ENCODE measurements at regions not wholly inside any gene's neighbourhood (a gene's known extent, or its start where the extent isn't known, plus 50 kb on each side); places are given as distances from the start of the nearest gene placed in this dataset.
"Not testable (repeated sequence)": the region's sequence is repeated elsewhere in the genome, so short reads cannot be mapped to it uniquely, and the experiment has no call there.

GRCh38 chr6:76835293-76835692 is 628.0 kb downstream of the HTR1B start:
- H3K27ac ChIP-seq, result no peak overlapping the region
- WGBS, 10 experiments, result 0 to 100% (median 10%) methylated on average over 1 of the region's 1 CpG; no CpG with 5 or more reads in 2 of the 10 experiments
- ATAC-seq (replicated peaks in 6 of 8), result peak in 4 of 8 experiments; percentile 15 to 59 (median 35)
- no peaks in the 10 kb centered on the region for H3K4me1 ChIP-seq (replicated peaks in 1 of 2)
- no peak overlapping the region for H3K4me3 ChIP-seq
- in situ Hi-C loops (cut with MboI; ENCODE audit: low pct_unique_long_range_greater_than_20kb in 2 of 9, low sequenced_read_pairs in 9 of 9, unreplicated experiment in 9 of 9), result no loop called here

GRCh38 chr6:76834399-76834798 is 628.9 kb downstream of the HTR1B start:
- in situ Hi-C loops (cut with MboI; ENCODE audit: low pct_unique_long_range_greater_than_20kb in 2 of 9, low sequenced_read_pairs in 9 of 9, unreplicated experiment in 9 of 9), result no loop called here
- no peak overlapping the region for H3K4me3 ChIP-seq
- no peak overlapping the region for H3K27ac ChIP-seq
- no peak for ATAC-seq (replicated peaks in 6 of 8)
- no peaks in the 10 kb centered on the region for H3K4me1 ChIP-seq (replicated peaks in 1 of 2)

GRCh38 chr6:76831299-76831698 is 632.0 kb downstream of the HTR1B start:
- Histone ChIP-seq H3K4me1 (replicated peaks in 1 of 2) (no peaks in the 10 kb centered on the region), H3K27ac (no peak overlapping the region), H3K4me3 (no peak overlapping the region)
- ATAC-seq (replicated peaks in 6 of 8), result peak in 1 of 8 experiments; percentile 29
- 6 to 89% (median 61%) methylated on average over 2 to 3 of the region's 3 CpGs for WGBS, 10 experiments
- in situ Hi-C loops (cut with MboI; ENCODE audit: low pct_unique_long_range_greater_than_20kb in 2 of 9, low sequenced_read_pairs in 9 of 9, unreplicated experiment in 9 of 9), result no loop called here

- H3K4me3 ChIP-seq; H3K4me1 ChIP-seq (replicated peaks in 1 of 2); ATAC-seq (replicated peaks in 6 of 8); H3K27ac ChIP-seq: not testable (repeated sequence)
- in situ Hi-C loops (cut with MboI; ENCODE audit: low pct_unique_long_range_greater_than_20kb in 2 of 9, low sequenced_read_pairs in 9 of 9, unreplicated experiment in 9 of 9), result loop anchor here in 1 of 9 experiments (25.0 kb wide), 1 partner anchor 111 kb away; no protein-coding TSS in a partner anchor
- WGBS, 10 experiments, result 32 to 100% (median 63%) methylated on average over 1 to 5 of the region's 6 CpGs
Observed at GRCh38 chr6:76823578-76823977, 639.7 kb downstream of the HTR1B start.

GRCh38 chr6:76818451-76818850 is 644.8 kb downstream of the HTR1B start:
- no peak for ATAC-seq (replicated peaks in 6 of 8)
- WGBS, 10 experiments, result 60 to 90% methylated on average over 1 to 2 of the region's 4 CpGs; no CpG with 5 or more reads in 8 of the 10 experiments
- Histone ChIP-seq H3K27ac (no peak overlapping the region), H3K4me1 (replicated peaks in 1 of 2) (no peaks in the 10 kb centered on the region), H3K4me3 (no peak overlapping the region)
- in situ Hi-C loops (cut with MboI; ENCODE audit: low pct_unique_long_range_greater_than_20kb in 2 of 9, low sequenced_read_pairs in 9 of 9, unreplicated experiment in 9 of 9), result loop anchor here in 1 of 9 experiments (25.0 kb wide), 1 partner anchor 106 kb away; no protein-coding TSS in a partner anchor

- no peaks in the 10 kb centered on the region for H3K4me1 ChIP-seq (replicated peaks in 1 of 2)
- H3K27ac ChIP-seq, result no peak overlapping the region
- ATAC-seq (replicated peaks in 6 of 8), result no peak
- 0 to 100% (median 96%) methylated on average over 1 to 2 of the region's 5 CpGs; no CpG with 5 or more reads in 6 of the 10 experiments for WGBS, 10 experiments
- H3K4me3 ChIP-seq, result no peak overlapping the region
- in situ Hi-C loops (cut with MboI; ENCODE audit: low pct_unique_long_range_greater_than_20kb in 2 of 9, low sequenced_read_pairs in 9 of 9, unreplicated experiment in 9 of 9), result loop anchor here in 1 of 9 experiments (25.0 kb wide), 1 partner anchor 105 kb away; no protein-coding TSS in a partner anchor
Observed at GRCh38 chr6:76817429-76817828, 645.9 kb downstream of the HTR1B start.

GRCh38 chr6:76814496-76815458 is 648.5 kb downstream of the HTR1B start:
- in situ Hi-C loops (cut with MboI; ENCODE audit: low pct_unique_long_range_greater_than_20kb in 2 of 9, low sequenced_read_pairs in 9 of 9, unreplicated experiment in 9 of 9), result loop anchor here in 1 of 9 experiments (25.0 kb wide), 1 partner anchor 102 kb away; no protein-coding TSS in a partner anchor
- no peaks in the 10 kb centered on the region for H3K4me1 ChIP-seq (replicated peaks in 1 of 2)
- WGBS, 10 experiments, result 10 to 90% (median 81%) methylated on average over 3 to 7 of the region's 7 CpGs; no CpG with 5 or more reads in 1 of the 10 experiments
- no peak overlapping the region for H3K27ac ChIP-seq
- no peak overlapping the region for H3K4me3 ChIP-seq
- ATAC-seq (replicated peaks in 6 of 8), result no peak

GRCh38 chr6:76810286-76810685 is 653.0 kb downstream of the HTR1B start:
- H3K4me3 ChIP-seq, result no peak overlapping the region
- no peak for ATAC-seq (replicated peaks in 6 of 8)
- no peak overlapping the region for H3K27ac ChIP-seq
- 80 to 100% (median 93%) methylated on average over 1 to 9 of the region's 13 CpGs; no CpG with 5 or more reads in 5 of the 10 experiments for WGBS, 10 experiments
- no peaks in the 10 kb centered on the region for H3K4me1 ChIP-seq (replicated peaks in 1 of 2)
- in situ Hi-C loops (cut with MboI; ENCODE audit: low pct_unique_long_range_greater_than_20kb in 2 of 9, low sequenced_read_pairs in 9 of 9, unreplicated experiment in 9 of 9), result loop anchor here in 1 of 9 experiments (25.0 kb wide), 1 partner anchor 98 kb away; no protein-coding TSS in a partner anchor

- Histone ChIP-seq H3K4me1 (replicated peaks in 1 of 2) (no peaks in the 10 kb centered on the region), H3K4me3 (no peak overlapping the region), H3K27ac (no peak overlapping the region)
- 80 to 100% (median 100%) methylated on average over 1 to 5 of the region's 5 CpGs; no CpG with 5 or more reads in 5 of the 10 experiments for WGBS, 10 experiments
- in situ Hi-C loops (cut with MboI; ENCODE audit: low pct_unique_long_range_greater_than_20kb in 2 of 9, low sequenced_read_pairs in 9 of 9, unreplicated experiment in 9 of 9), result loop anchor here in 1 of 9 experiments (25.0 kb wide), 1 partner anchor 91 kb away; no protein-coding TSS in a partner anchor
- no peak for ATAC-seq (replicated peaks in 6 of 8)
Observed at GRCh38 chr6:76803038-76803580, 660.2 kb downstream of the HTR1B start.

GRCh38 chr6:76792394-76792793 is 670.9 kb downstream of the HTR1B start:
- H3K4me3 ChIP-seq, result no peak overlapping the region
- no peak overlapping the region for H3K27ac ChIP-seq
- ATAC-seq (replicated peaks in 6 of 8), result peak in 2 of 8 experiments; percentile 24 to 47
- in situ Hi-C loops (cut with MboI; ENCODE audit: low pct_unique_long_range_greater_than_20kb in 2 of 9, low sequenced_read_pairs in 9 of 9, unreplicated experiment in 9 of 9), result no loop called here
- no peaks in the 10 kb centered on the region for H3K4me1 ChIP-seq (replicated peaks in 1 of 2)
- 0 to 100% (median 83%) methylated on average over 1 of the region's 1 CpG; no CpG with 5 or more reads in 4 of the 10 experiments for WGBS, 10 experiments

- in situ Hi-C loops (cut with MboI; ENCODE audit: low pct_unique_long_range_greater_than_20kb in 2 of 9, low sequenced_read_pairs in 9 of 9, unreplicated experiment in 9 of 9), result no loop called here
- H3K4me1 ChIP-seq (replicated peaks in 1 of 2), result no peaks in the 10 kb centered on the region
- H3K4me3 ChIP-seq, result no peak overlapping the region
- no peak for ATAC-seq (replicated peaks in 6 of 8)
- H3K27ac ChIP-seq, result no peak overlapping the region
Observed at GRCh38 chr6:76790881-76791280, 672.4 kb downstream of the HTR1B start.

- H3K4me1 ChIP-seq (replicated peaks in 1 of 2), result no peaks in the 10 kb centered on the region
- in situ Hi-C loops (cut with MboI; ENCODE audit: low pct_unique_long_range_greater_than_20kb in 2 of 9, low sequenced_read_pairs in 9 of 9, unreplicated experiment in 9 of 9), result no loop called here
- no peak overlapping the region for H3K27ac ChIP-seq
- ATAC-seq (replicated peaks in 6 of 8), result no peak
- no peak overlapping the region for H3K4me3 ChIP-seq
- 49 to 83% (median 79%) methylated on average over 1 to 4 of the region's 4 CpGs for WGBS, 10 experiments
Observed at GRCh38 chr6:76790045-76790796, 673.1 kb downstream of the HTR1B start.

- H3K4me3 ChIP-seq, result no peak overlapping the region
- ATAC-seq (replicated peaks in 6 of 8), result no peak
- H3K27ac ChIP-seq, result no peak overlapping the region
- in situ Hi-C loops (cut with MboI; ENCODE audit: low pct_unique_long_range_greater_than_20kb in 2 of 9, low sequenced_read_pairs in 9 of 9, unreplicated experiment in 9 of 9), result no loop called here
- H3K4me1 ChIP-seq (replicated peaks in 1 of 2), result no peaks in the 10 kb centered on the region
- WGBS, 10 experiments, result 33 to 95% (median 89%) methylated on average over 1 to 3 of the region's 3 CpGs; no CpG with 5 or more reads in 7 of the 10 experiments
Observed at GRCh38 chr6:76789580-76789979, 673.7 kb downstream of the HTR1B start.
